HepG2 (cell line): ENCODE measurements at regions not wholly inside any gene's neighbourhood (a gene's known extent, or its start where the extent isn't known, plus 50 kb on each side); places are given as distances from the start of the nearest gene placed in this dataset.
A peak's percentile ranks its signal among the peaks of the same experiment; 100 is the strongest.

Source experiments
- ATAC-seq: fragments of 200-7000 bp; cut with Tn5 transposase; 3 replicates; pipeline ENCODE4 v1.9.1; 2020; ENCODE audit warnings: mild to moderate bottlenecking, moderate library complexity
- BruUV-seq: library from RNA; stranded (reverse); fragments of 400-500 nt; replicated peaks from 2 replicates; lab custom pipeline; 2021; lab: Mats Ljungman, UMichigan
- CTCF ChIA-PET: fragments of 300-600 bp; formaldehyde crosslinking; extraction: SDS; loops from one replicate; lab custom pipeline; 2021; ENCODE audit warnings: low total read pairs, inconsistent platforms, low intra/inter-chr PET ratio; lab: Yijun Ruan, JAX
- POLR2A ChIA-PET: fragments of 350-600 bp; sonication (Branson Sonifier 250); formaldehyde crosslinking; loops from one replicate; lab custom pipeline; 2020; ENCODE audit warnings: antibody characterized with exemption, inconsistent platforms; lab: Yijun Ruan, JAX
- DNase-seq: peaks from one replicate; pipeline ENCODE4 v3.0.0-alpha.2; 2015; ENCODE audit warnings: low spot score
- FAIRE-seq: peaks from 3 replicates; lab custom pipeline; 2011; peaks lifted over from hg19 to GRCh38; lab: Jason Lieb, UNC
- H2AFZ ChIP-seq: one replicate; pipeline ENCODE4 v1.6.1; 2011; ENCODE audit warnings: low read length, inconsistent platforms
- H3K27ac ChIP-seq: fragments of 300-600 bp; 3 replicates; pipeline ENCODE4 v1.8.0; 2011; ENCODE audit warnings: mixed run types, mild to moderate bottlenecking, mixed read lengths, low read length, inconsistent platforms; ENCODE audit not compliant: insufficient read depth; ENCODE audit errors: extremely low read length
- H3K27me3 ChIP-seq, 2 experiments: fragments of 200-600 bp in 1 of 2; 2 replicates in 1 of 2; 3 replicates in 1 of 2; pipeline versions ENCODE4 v1.6.0 to v1.8.0; 2011; ENCODE audit warnings: low read length in 2 of 2, mild to moderate bottlenecking in 2 of 2, moderate library complexity in 2 of 2, inconsistent platforms in 1 of 2; ENCODE audit not compliant: insufficient read depth in 2 of 2, control insufficient read depth in 1 of 2
- H3K36me3 ChIP-seq, 2 experiments: fragments of 200-600 bp in 1 of 2; replicated peaks in 1 of 2; 2 replicates in 1 of 2; 3 replicates in 1 of 2; pipeline versions ENCODE4 v1.5.1 to v1.8.0; 2011; ENCODE audit warnings: low read length in 2 of 2, inconsistent platforms in 1 of 2; ENCODE audit not compliant: insufficient read depth in 2 of 2, control insufficient read depth in 1 of 2
- H3K4me1 ChIP-seq: 2 replicates; pipeline ENCODE4 v1.5.1; 2012; ENCODE audit warnings: low read length, inconsistent platforms; ENCODE audit not compliant: insufficient read depth
- H3K4me2 ChIP-seq: 2 replicates; pipeline ENCODE4 v1.6.0; 2011; ENCODE audit warnings: low read depth, low read length, inconsistent platforms
- H3K4me3 ChIP-seq, 3 experiments: fragments of 200-600 bp in 1 of 3; sonication (generic), shearing (Covaris generic) in 1 of 3; replicated peaks in 1 of 3; 2 replicates each; pipeline ENCODE4 v1.5.1; 2011 to 2016; ENCODE audit warnings: low read length in 3 of 3, inconsistent platforms in 2 of 3, low read depth in 2 of 3, mild to moderate bottlenecking in 2 of 3, control low read depth in 1 of 3, mixed read lengths in 1 of 3; ENCODE audit not compliant: insufficient read depth in 1 of 3
- H3K79me2 ChIP-seq: one replicate; pipeline ENCODE4 v1.6.1; 2011; ENCODE audit warnings: low read length, inconsistent platforms; ENCODE audit not compliant: insufficient read depth
- H3K9ac ChIP-seq: 2 replicates; pipeline ENCODE4 v1.6.0; 2011; ENCODE audit warnings: mild to moderate bottlenecking, low read depth, low read length, inconsistent platforms; ENCODE audit not compliant: insufficient read depth
- H3K9me3 ChIP-seq: 2 replicates; pipeline ENCODE4 v1.5.1; 2012; ENCODE audit warnings: mild to moderate bottlenecking, low read length
- H4K20me1 ChIP-seq: 2 replicates; pipeline ENCODE4 v1.6.0; 2011; ENCODE audit warnings: inconsistent platforms, mild to moderate bottlenecking, low read length, moderate library complexity; ENCODE audit not compliant: insufficient read depth
- CTCF ChIP-seq: sonication (generic); formaldehyde crosslinking; IDR thresholded peaks from 2 replicates; pipeline ENCODE4 v1.5.0; 2020; ENCODE audit warnings: mild to moderate bottlenecking, missing genetic modification reagents, moderate library complexity
- DZIP1 ChIP-seq: sonication (generic); formaldehyde crosslinking; IDR thresholded peaks from 2 replicates; pipeline ENCODE4 v1.5.0; 2020; ENCODE audit warnings: mild to moderate bottlenecking, missing genetic modification reagents
- NR3C1 ChIP-seq: sonication (generic); formaldehyde crosslinking; IDR thresholded peaks from 2 replicates; pipeline ENCODE4 v1.4.0; 2020; ENCODE audit warnings: missing genetic modification reagents
- SMARCE1 ChIP-seq: fragments of 450-650 bp; IDR thresholded peaks from 2 replicates; pipeline ENCODE4 v1.6.1; 2017; ENCODE audit warnings: borderline replicate concordance
- SMC3 ChIP-seq: IDR thresholded peaks from 2 replicates; pipeline ENCODE4 v1.6.1; 2011; ENCODE audit warnings: low read length, improper control_type of control experiment
- SP1 ChIP-seq, 2 experiments: fragments of 450-650 bp in 1 of 2; sonication (generic) in 1 of 2; formaldehyde crosslinking in 1 of 2; IDR thresholded peaks; 2 replicates each; pipeline versions ENCODE4 v1.4.0 to v1.6.1; 2016 to 2020; ENCODE audit warnings: missing genetic modification reagents in 1 of 2
- STAG1 ChIP-seq: sonication (generic); formaldehyde crosslinking; IDR thresholded peaks from 2 replicates; pipeline ENCODE4 v1.4.0; 2020; ENCODE audit warnings: missing genetic modification reagents
- WGBS: methylation state at CpG from one replicate; pipeline ENCODE4 v1.1.6; 2017; ENCODE audit warnings: low lambda C conversion rate; 5-methylcytosine and 5-hydroxymethylcytosine counted together
- in situ Hi-C: cut with HindIII; loops from 2 replicates; pipeline ENCODE4 v1.10.0; 2017; ENCODE audit warnings: low pct_unique_long_range_greater_than_20kb; ENCODE audit not compliant: extremely low pct_ligation_motif_present
- intact Hi-C: fragments of 100-400 bp; cut with micrococcal nuclease; formaldehyde crosslinking; loops from one replicate; pipeline ENCODE4 v1.10.0; 2022; ENCODE audit not compliant: unreplicated experiment
- TF ChIP-seq, protein P1 (sequence below): sonication (generic); formaldehyde crosslinking; IDR thresholded peaks from 2 replicates; pipeline ENCODE4 v1.4.0; 2020; ENCODE audit warnings: mild to moderate bottlenecking, missing genetic modification reagents
- TF ChIP-seq, protein P2 (sequence below): sonication (generic); formaldehyde crosslinking; IDR thresholded peaks from 2 replicates; pipeline ENCODE4 v1.4.0; 2020; ENCODE audit warnings: missing genetic modification reagents
- TF ChIP-seq, protein P3 (sequence below): sonication (generic); formaldehyde crosslinking; IDR thresholded peaks from 2 replicates; pipeline ENCODE4 v1.5.0; 2020; ENCODE audit warnings: mild to moderate bottlenecking, missing genetic modification reagents

DNA sequence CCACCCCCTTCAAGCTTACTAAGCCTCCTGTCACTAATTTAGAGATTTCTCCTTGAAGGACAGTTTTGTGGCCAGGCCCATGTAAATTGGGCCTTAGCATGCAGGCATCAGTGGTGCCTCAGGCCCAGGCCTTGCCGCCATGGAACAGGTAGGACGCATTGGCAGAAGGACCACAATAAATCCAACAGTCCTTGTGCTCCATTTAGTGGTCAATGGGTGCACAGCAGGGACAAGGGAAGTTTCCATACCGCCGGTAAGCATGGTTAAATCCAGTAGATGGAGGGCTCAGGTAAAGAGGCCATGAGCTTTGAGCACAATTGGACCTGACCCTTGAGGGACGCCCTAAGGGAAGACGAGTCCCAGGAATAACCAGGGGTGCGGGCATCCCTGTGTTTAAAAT, 97.3 kb downstream of the UGT2B28 start:
- Histone ChIP-seq H3K9ac (no peak overlapping the region), H3K27me3 (peaks cover 0 to 4% of the 10 kb centered on the region in 2 experiments; a peak in 1 of 5 replicates), H3K4me1 (no peaks in the 10 kb centered on the region), H4K20me1 (no peaks in the 10 kb centered on the region), H2AFZ (no peak overlapping the region), H3K27ac (no peak overlapping the region), H3K4me2 (no peak overlapping the region), H3K79me2 (no peaks in the 10 kb centered on the region), H3K9me3 (no peaks in the 10 kb centered on the region), H3K4me3 (no peak overlapping the region), H3K36me3 (no peaks in the 10 kb centered on the region)
- ATAC-seq: peak; percentile 38; the same call in 2 of the 3 replicates
- 49% methylated on average over 7 of the region's 7 CpGs for WGBS
- POLR2A ChIA-PET: no interaction called here
- in situ Hi-C loops: no loop called here
- DNase-seq: peak; percentile 15
- intact Hi-C loops: no loop called here
- TF ChIP-seq, protein P1, sequence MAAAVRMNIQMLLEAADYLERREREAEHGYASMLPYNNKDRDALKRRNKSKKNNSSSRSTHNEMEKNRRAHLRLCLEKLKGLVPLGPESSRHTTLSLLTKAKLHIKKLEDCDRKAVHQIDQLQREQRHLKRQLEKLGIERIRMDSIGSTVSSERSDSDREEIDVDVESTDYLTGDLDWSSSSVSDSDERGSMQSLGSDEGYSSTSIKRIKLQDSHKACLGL (CRISPR knock-in tag): no peak
- TF ChIP-seq, protein P2, sequence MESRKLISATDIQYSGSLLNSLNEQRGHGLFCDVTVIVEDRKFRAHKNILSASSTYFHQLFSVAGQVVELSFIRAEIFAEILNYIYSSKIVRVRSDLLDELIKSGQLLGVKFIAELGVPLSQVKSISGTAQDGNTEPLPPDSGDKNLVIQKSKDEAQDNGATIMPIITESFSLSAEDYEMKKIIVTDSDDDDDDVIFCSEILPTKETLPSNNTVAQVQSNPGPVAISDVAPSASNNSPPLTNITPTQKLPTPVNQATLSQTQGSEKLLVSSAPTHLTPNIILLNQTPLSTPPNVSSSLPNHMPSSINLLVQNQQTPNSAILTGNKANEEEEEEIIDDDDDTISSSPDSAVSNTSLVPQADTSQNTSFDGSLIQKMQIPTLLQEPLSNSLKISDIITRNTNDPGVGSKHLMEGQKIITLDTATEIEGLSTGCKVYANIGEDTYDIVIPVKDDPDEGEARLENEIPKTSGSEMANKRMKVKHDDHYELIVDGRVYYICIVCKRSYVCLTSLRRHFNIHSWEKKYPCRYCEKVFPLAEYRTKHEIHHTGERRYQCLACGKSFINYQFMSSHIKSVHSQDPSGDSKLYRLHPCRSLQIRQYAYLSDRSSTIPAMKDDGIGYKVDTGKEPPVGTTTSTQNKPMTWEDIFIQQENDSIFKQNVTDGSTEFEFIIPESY (CRISPR knock-in tag): peak; percentile 30; the same call in 1 of the 2 replicates
- no peak for TF ChIP-seq SP1 (IDR thresholded peaks at IDR 0.05)
- TF ChIP-seq SP1 (CRISPR knock-in tag; IDR thresholded peaks at IDR 0.05): no peak
- peak; percentile 46; the same call in 1 of the 2 replicates for TF ChIP-seq SMC3
- no peak for TF ChIP-seq SMARCE1
- TF ChIP-seq DZIP1: no peak
- TF ChIP-seq STAG1 (CRISPR knock-in tag): peak; percentile 79
- TF ChIP-seq CTCF (CRISPR knock-in tag): peak; percentile 66
- TF ChIP-seq, protein P3, sequence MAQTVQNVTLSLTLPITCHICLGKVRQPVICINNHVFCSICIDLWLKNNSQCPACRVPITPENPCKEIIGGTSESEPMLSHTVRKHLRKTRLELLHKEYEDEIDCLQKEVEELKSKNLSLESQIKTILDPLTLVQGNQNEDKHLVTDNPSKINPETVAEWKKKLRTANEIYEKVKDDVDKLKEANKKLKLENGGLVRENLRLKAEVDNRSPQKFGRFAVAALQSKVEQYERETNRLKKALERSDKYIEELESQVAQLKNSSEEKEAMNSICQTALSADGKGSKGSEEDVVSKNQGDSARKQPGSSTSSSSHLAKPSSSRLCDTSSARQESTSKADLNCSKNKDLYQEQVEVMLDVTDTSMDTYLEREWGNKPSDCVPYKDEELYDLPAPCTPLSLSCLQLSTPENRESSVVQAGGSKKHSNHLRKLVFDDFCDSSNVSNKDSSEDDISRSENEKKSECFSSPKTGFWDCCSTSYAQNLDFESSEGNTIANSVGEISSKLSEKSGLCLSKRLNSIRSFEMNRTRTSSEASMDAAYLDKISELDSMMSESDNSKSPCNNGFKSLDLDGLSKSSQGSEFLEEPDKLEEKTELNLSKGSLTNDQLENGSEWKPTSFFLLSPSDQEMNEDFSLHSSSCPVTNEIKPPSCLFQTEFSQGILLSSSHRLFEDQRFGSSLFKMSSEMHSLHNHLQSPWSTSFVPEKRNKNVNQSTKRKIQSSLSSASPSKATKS (CRISPR knock-in tag): no peak
- TF ChIP-seq NR3C1: no peak
- CTCF ChIA-PET: no interaction called here
- no TSS peak for BruUV-seq
- no peak for FAIRE-seq
